Renal cortex interstitium (tissue), 11 donors: ENCODE measurements at regions not wholly inside any gene's neighbourhood (a gene's known extent, or its start where the extent isn't known, plus 50 kb on each side); places are given as distances from the start of the nearest gene placed in this dataset.
"Not testable (repeated sequence)": the region's sequence is repeated elsewhere in the genome, so short reads cannot be mapped to it uniquely, and the experiment has no call there.

Source experiments
- DNase-seq, 11 donors: peaks; one replicate each; pipeline ENCODE4 v3.0.0-alpha.2; 2013; ENCODE audit warnings: low read depth in 9 of 11, low spot score in 4 of 11; ENCODE audit errors: extremely low read depth in 1 of 11

DNA sequence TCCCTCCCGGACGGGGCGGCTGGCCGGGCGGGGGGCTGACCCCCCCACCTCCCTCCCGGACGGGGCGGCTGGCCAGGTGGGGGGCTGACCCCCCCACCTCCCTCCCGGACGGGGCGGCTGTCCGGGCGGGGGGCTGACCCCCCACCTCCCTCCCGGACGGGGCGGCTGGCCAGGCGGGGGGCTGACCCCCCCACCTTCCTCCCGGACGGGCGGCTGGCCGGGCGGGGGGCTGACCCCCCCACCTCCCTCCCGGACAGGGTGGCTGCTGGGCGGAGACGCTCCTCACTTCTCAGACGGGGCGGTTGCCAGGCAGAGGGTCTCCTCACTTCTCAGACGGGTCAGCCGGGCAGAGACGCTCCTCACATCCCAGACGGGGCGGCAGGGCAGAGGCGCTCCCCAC is 168.5 kb upstream of the SPRED2 start:
- DNase-seq = not testable (repeated sequence)

DNA sequence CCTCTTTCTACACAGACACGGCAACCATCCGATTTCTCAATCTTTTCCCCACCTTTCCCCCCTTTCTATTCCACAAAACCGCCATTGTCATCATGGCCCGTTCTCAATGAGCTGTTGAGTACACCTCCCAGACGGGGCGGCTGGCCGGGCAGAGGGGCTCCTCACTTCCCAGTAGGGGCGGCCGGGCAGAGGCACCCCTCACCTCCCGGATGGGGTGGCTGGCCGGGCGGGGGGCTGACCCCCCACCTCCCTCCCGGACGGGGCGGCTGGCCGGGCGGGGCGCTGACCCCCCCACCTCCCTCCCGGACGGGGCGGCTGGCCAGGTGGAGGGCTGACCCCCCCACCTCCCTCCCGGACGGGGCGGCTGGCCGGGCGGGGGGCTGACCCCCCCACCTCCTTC is 168.0 kb upstream of the SPRED2 start:
- DNase-seq = not testable (repeated sequence)

DNA sequence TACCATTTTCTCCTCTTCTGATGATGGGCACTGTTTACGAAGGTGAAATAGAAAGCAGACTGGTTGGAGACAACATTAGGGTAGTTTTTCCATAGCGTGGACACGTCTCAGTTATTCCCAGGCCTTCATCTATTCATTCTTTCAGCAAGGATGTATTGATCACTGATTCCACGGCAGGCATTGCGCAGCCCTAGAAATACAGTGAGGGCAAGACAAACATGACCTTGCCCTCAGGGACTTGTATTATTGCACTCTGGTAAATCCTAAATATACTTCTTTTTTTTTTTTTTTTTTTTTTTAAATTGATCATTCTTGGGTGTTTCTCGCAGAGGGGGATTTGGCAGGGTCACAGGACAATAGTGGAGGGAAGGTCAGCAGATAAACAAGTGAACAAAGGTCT is 167.3 kb upstream of the SPRED2 start:
- no peak for DNase-seq

DNA sequence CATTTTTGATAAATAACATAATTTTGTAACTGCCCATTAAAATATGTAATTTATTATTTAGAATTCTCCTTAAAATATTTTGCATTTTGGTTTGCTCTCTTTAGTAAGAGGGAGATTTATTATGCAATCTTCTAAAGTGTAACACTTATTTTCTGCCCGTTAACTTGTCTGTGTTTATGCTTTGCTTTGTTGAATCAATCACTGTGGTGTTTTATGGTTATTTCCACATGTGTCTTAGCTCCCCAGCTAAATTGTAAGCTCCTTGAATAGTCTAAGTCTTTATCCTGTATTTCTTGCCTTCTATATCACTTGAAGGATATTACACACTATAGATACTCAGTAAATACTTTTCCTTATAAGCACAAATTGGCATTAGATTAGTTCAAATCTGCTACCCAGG is 166.6 kb upstream of the SPRED2 start:
- no peak for DNase-seq

DNA sequence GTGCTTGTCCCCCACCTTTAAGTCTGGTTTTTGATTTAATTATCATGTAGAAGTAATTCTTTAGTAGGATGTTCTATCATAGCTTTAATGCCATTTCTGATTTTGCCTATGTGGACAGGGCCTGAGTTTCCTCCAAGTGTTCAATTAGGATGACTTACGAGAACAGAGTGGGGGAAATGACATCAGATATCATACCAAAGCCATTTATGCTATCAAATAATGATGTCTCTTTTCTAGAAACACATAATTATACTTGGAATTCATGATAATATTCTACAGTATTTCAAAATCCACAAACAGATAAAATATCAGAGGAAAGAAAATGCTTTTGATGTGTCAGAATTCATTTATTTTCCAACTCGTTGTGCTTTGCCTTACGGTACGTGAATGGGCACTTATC is 165.9 kb upstream of the SPRED2 start:
- no peak for DNase-seq

DNA sequence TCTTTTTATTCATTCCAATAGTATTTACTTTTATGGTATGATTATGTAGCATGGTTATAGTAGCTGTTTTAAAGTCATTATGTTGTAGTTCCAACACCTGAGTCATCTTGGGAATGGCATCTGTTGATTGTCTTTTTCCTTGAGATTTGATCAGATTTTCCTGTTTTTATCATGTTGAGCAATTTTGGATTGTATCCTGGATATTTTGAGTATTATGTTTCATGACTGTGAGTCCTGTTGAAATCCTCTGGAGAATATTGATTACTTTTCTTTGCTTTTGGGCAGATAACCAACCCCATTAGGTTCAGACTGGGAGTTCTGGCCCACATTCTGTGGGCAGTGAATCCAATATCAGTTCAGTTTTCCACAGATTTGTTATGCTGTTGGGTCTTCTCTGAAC is 163.2 kb upstream of the SPRED2 start:
- DNase-seq = no peak

DNA sequence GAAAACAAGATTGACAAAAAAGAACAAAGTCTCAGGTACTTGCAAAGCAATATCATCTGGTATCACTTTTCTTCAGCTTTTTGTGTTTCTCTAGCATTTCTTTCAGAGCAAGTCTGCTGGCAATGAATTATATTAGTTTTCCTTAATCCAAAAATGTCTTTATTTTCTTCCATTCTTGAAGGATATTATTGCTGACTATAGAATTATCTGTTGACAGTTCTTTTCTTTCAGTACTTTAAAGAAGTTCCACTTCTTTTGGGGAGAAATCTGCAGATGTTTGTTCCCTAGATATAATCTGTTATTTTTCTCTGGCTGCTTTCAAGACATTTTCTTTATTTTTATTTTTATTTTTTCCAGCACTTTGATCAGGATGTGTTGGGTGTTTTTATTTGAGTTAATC is 161.8 kb upstream of the SPRED2 start:
- DNase-seq = no peak

DNA sequence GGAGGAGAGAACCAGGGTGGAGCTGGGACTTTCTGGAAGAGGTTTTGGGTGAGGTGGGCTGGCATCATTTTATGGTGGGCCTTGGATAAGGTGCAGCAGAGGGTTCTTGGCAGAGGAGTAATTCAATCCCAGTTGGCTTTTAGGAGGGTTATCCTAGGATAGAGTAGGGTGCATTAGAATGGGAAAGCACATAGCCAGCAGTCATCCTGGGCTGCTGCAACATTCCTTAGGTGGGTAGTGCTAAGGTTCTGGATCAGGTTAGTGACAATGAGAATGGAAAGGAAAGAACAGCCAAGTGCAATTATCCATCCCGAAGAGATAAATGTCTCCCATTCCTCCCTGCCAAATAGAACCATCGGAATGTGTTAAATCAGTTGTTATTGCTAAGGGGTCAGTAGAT is 157.3 kb upstream of the SPRED2 start:
- DNase-seq = no peak

DNA sequence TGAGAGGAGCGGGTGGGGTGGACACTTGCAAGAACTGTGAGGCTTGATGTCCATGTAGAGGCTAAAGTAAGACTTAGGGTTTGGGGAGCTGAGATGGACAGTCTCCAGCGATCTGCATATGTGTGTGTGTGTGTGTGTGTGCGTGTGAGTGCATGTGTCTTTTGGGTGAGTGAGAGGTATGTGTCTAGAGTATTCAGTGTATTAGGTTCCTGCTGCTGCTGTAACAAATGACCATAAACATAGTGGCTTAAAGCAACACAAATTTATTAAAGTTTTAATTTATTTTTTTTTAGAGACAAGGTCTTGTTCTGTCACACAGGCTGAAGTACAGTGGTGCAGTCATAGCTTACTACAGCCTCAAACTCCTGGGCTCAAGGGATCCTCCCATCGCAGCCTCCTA is 155.4 kb upstream of the SPRED2 start:
- no peak for DNase-seq

DNA sequence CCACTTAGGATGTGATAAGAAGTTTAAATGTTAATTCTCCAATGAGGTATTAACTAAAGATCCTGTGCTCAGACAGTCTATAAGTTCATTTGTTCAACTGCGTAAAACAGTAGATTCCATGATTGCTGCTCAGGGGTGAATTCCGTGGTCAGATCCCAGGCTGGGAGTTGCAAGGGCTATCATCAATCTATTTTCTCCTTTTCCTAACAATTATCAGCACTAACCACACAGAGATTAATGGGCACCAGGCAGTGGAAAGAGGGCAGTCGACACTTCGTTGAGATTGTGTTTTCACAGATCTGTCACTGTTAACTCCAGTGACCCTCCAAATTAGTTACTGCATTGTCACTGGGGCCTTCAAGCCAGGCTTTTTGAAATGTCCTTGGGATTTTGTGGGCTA is 154.1 kb upstream of the SPRED2 start:
- no peak for DNase-seq

DNA sequence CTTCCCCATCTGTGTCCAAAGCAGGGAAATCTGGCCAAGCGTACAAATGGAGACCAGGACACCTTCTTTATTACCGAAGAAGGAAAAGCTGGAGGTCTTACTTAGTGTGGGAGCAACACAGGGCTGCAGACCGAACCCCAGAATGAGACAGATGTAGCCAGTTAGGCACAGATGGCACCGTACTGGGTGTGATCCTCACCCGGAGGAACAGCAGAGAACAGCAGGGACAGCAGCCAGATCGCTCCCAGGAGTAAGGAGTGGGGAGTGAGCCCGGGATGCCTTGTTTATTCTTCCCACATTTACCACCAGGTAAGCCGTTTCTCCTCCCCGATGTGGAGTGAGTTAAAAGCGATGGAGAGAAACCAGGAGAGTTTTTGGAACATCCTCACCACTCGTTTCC is 150.7 kb upstream of the SPRED2 start:
- DNase-seq = no peak

DNA sequence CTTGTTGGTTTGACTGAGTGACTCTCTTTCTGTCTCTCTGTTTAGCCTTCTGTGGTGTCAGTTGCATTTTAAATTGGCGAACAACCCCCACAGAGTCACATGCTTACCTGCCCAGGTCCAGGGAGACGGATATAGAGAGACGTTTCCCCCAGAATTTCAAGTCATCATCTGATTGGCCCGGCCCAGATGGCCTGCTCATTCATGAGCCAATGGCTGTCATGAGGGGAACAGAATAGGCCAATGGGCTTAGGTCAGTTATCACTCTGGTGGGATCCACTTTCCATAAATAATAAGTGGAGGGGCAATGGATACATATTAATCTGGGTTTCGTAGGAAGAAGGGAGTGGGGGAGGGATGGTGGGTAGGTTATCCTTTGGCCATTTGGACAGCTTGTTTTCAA is 150.0 kb upstream of the SPRED2 start:
- no peak for DNase-seq

DNA sequence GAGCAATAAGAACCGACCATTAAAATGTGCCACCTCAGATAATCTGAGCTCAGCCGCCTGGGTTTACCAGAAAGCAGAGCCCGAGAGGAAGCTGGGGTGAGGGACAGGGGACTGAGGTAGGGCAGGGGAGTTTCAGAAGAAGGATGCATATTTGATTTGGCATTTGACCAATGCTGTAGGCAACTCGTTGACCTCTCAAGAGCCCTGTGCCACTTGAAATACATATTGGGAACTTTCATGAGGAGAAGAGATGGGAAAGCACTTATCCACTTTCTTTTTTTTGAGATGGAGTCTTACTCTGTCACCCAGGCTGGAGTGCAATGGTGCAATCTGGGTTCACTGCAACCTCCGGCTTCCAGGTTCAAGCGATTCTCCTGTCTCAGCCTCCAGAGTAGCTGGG is 148.4 kb upstream of the SPRED2 start:
- no peak for DNase-seq

DNA sequence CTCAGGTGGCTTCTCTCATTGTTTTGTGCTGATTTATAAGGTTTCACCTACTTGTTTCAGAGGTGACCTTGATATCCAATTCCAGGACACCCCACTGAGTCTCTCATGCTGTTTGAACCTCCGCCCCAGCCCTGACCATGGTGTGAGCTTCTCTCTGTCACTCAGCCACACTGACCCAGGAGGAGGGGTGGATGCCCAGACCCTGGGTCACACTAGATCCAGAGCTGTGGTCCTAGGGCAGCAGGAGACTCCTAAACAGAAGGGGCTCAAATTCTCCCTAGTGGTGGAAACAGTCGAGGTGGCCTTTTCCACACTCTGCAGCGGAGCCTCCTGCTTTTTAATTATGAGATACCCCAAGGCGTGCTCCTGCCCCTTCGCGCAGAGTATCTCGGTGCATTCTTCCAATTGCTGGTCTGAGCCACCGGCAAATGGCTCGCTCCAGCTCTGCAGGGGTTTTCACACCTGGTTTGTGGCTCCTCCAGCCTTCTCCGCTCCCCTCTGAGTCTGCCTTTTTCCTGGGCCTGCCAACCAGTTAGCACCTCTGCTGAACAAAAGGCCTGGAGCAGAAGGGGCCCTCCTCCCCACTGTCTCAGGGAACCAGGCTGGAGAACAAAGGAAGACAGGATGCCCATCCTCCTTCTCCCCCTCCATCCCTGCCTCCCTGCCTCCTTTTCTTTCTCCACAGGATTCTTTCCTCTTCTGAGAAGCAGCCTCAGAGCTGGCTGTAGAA is 147.3 kb upstream of the SPRED2 start:
- no peak for DNase-seq

DNA sequence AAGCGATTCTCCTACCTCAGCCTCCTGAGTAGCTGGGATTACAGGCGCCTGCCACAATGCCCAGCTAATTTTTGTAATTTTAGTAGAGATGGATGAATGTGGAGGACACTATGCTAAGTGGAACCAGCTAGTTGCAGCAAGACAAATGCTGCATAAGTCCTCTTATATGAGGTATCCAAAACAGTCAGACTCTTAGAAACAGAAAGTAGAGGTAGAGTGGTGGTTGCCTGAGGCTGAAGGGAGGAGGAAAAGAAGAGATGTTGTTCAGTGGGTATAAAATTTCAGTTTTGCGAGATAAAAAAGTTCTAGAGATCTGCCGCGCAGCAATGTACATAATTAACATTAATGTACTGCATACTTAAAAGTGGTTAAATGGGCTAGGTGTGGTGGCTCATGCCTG is 145.3 kb upstream of the SPRED2 start:
- no peak for DNase-seq

DNA sequence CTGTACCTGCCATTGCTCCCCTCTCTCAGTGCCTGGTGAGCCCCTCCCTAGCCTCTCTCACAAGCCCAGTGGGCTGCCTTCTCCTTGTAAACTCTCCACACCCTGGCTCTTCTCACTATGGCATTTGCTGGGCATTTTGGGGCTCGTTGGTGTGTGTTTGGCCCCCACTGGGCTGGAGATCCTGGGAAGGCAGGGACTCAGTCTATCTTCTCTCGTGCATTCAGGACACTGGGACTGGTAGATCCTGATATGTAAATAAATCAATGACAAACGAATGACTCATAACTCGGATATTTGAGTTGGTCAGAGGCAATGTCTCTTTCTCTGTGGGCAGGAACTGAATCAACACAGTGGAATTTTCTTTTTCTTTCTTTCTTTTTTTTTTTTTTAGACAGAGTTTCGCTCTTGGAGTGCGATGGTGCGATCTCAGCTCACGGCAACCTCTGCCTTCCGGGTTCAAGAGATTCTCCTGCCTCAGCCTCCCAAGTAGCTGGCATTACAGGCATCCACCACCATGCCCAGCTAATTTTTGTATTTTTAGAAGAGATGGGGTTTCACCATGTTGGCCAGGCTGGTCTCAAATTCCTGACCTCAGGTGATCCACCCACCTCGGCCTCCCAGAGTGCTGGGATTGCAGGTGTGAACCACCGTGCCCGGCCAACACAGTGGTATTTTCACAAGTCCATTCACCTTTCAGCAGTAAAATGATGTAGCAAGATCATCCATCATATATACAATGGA is 144.6 kb upstream of the SPRED2 start:
- no peak for DNase-seq

DNA sequence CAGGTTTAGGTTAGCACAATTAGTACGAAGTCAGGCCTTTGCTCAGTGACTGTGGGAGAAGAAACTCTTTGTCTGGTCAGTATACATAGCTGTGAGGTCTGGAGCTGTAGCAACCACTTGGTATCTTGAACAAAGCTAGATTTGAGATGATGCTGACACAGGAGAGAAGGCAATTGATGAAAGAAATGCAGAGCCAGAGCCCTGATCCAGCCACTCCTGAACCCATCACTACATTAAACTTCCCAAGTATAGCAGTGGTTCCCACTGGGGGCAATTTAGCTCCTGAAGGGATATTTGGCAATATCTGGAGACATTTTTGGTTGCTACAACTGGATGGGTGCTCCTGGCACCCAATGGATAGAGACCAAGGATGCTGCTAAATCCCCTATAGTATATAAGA is 143.9 kb upstream of the SPRED2 start:
- no peak for DNase-seq

DNA sequence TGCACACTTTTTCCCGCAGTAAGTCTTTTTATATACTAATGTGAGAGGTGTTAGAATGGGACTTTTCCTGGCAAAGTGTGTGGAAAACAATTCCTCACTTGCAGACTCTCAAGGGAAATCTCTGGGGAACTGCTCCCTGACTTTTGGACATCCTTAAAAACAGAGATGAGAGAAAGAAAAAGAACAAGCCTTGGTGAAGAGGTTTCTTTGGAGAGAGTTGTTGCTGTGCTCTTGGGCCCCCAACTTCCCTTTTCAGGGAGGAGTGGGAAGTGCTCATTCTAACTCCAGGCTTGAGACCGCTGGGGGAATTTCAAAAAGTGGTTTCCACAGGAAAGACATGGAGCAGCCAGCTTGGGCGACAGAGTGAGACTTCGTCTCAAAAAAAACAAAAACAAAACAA is 142.6 kb upstream of the SPRED2 start:
- no peak for DNase-seq

DNA sequence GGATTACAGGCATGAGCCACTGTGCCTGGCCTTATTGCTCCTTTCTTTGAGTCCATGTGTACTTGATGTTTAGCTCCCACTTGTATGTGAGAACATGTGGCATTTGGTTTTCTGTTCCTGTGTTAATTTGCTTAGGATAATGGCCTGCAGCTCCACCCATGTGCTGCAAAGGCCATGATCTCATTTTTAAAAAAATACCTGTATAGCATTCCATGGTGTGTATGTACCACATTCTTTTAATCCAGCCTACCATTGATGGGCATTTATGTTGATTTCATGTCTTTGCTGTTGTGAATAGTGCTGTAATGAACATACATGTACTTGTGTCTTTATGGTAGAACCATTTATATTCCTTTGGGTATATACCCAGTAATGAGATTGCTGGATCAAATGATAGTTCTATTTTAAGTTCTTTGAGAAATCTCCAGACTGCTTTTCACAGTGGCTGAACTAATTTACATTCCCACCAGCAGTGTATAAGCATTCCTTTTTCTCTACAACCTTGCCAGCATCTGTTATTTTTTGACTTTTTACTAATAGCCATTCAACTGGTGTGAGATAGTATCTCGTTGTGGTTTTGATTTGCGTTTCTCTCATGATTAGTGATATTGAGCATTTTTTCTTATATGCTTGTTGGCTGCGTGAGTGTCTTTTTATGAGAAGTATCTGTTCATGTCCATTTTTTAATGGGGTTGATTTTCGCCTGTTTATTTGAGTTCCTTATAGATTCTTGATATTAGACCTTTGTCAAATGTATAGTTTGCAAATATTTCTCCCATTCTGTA is 136.4 kb upstream of the SPRED2 start:
- DNase-seq = not testable (repeated sequence)

DNA sequence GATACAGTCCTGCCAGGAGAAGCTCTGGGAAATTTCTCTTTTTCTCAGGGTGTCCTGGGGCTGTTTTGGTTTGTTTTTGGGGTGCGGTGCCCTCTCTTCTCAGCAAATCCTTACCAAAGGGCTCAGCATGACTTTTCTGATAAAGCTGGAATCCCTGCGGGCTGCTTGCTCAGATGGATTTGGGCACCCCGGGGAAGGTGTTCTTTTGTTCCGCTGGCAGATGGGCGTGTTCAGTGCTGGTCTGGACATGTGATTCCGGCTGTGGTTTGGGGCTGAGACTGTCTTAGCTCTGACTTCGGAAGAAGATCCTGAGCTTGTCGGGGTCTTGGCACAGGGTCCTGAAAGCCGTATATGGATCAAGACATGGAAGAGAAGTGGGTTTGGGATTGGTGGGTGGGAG is 134.2 kb upstream of the SPRED2 start:
- DNase-seq = no peak
